ENCODE measurements at regions not wholly inside any gene's neighbourhood (a gene's known extent, or its start where the extent isn't known, plus 50 kb on each side); places are given as distances from the start of the nearest gene placed in this dataset.

- no peak for TF ChIP-seq CTCF (IDR thresholded peaks at IDR 0.05 in 8 of 11, conservative IDR thresholded peaks at IDR 0.05 in 3 of 11)
- no peak for TF ChIP-seq POLR2A (IDR thresholded peaks at IDR 0.05)
- TF ChIP-seq POLR2AphosphoS5 (IDR thresholded peaks at IDR 0.05), result no peak
Measured at GRCh38 chr6:23267651-23268050, 698.3 kb downstream of the HDGFL1 start.
